ENCODE measurements at regions not wholly inside any gene's neighbourhood (a gene's known extent, or its start where the extent isn't known, plus 50 kb on each side); places are given as distances from the start of the nearest gene placed in this dataset.

DNA sequence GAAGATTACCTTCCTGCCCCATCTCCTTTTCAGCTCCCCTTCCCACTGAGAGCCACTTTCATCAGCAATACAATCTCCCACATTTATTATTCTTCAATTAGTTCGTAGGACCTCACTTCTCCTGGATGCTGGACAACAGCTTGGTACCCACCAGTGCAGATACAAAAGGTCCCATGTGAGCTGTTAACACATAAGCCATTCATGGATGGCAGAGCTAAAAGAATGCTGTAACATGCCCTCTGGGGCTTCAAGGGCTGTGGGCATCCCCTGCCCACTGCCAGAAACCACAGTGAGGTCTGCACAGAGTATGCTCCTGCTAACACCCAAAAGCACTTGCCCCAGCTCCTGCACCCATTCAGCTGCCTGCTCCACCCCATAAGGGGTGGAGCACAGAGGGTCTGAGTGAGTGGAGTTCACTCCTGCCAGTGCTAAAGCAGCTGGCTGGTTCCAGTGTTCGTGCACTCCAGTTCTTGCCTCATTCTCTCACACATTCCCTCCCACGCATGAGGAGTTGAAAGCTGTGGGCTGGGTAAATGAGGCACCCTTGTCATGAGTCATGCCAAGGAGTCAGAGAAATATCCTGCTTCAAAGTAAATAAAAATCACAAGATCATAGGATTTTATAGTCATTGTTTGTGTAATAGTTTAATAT is 305.9 kb upstream of the TMEFF2 start:
- TF ChIP-seq, protein P1, sequence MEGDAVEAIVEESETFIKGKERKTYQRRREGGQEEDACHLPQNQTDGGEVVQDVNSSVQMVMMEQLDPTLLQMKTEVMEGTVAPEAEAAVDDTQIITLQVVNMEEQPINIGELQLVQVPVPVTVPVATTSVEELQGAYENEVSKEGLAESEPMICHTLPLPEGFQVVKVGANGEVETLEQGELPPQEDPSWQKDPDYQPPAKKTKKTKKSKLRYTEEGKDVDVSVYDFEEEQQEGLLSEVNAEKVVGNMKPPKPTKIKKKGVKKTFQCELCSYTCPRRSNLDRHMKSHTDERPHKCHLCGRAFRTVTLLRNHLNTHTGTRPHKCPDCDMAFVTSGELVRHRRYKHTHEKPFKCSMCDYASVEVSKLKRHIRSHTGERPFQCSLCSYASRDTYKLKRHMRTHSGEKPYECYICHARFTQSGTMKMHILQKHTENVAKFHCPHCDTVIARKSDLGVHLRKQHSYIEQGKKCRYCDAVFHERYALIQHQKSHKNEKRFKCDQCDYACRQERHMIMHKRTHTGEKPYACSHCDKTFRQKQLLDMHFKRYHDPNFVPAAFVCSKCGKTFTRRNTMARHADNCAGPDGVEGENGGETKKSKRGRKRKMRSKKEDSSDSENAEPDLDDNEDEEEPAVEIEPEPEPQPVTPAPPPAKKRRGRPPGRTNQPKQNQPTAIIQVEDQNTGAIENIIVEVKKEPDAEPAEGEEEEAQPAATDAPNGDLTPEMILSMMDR (IDR thresholded peaks at IDR 0.05; ENCODE audit: low read length): no peak
- TF ChIP-seq EZH2 (optimal IDR thresholded peaks at IDR 0.05; ENCODE audit: low read depth, low read length): no peak
